WTC11 (cell line): ENCODE measurements at regions not wholly inside any gene's neighbourhood (a gene's known extent, or its start where the extent isn't known, plus 50 kb on each side); places are given as distances from the start of the nearest gene placed in this dataset.

Experiments used
- ATAC-seq: fragments of 200-7000 bp; cut with Tn5 transposase; 2 replicates; pipeline ENCODE4 v1.10.0; 2021; ENCODE audit warnings: mild to moderate bottlenecking, moderate library complexity
- CTCF ChIA-PET: fragments of 300-600 bp; sonication (Branson Sonifier 250); formaldehyde crosslinking; loops from one replicate; lab custom pipeline; 2021; ENCODE audit warnings: antibody characterized with exemption; lab: Charles Lee
- POLR2A ChIA-PET: fragments of 350-600 bp; sonication (Branson Sonifier 250); formaldehyde crosslinking; loops from one replicate; lab custom pipeline; 2021; ENCODE audit warnings: antibody characterized with exemption; lab: Charles Lee
- DNase-seq: peaks from one replicate; pipeline ENCODE4 v3.0.0; 2021; ENCODE audit warnings: low spot score
- H3K27ac Mint-ChIP-seq: 2 replicates; pipeline ENCODE4 v1.8.0; 2021; ENCODE audit warnings: mixed read lengths
- H3K27me3 Mint-ChIP-seq: 2 replicates; pipeline ENCODE4 v1.8.0; 2021; ENCODE audit warnings: low read depth, mild to moderate bottlenecking, moderate library complexity, mixed read lengths
- H3K36me3 Mint-ChIP-seq: 2 replicates; pipeline ENCODE4 v1.8.0; 2021; ENCODE audit warnings: mixed read lengths
- H3K4me1 Mint-ChIP-seq: 2 replicates; pipeline ENCODE4 v1.8.0; 2022; ENCODE audit warnings: mixed read lengths
- H3K4me3 Mint-ChIP-seq: 2 replicates; pipeline ENCODE4 v1.8.0; 2021; ENCODE audit warnings: mild to moderate bottlenecking, moderate library complexity, mixed read lengths
- H3K9me3 Mint-ChIP-seq: 2 replicates; pipeline ENCODE4 v1.8.0; 2021; ENCODE audit warnings: mixed read lengths
- ATF6 ChIP-seq: sonication (generic); formaldehyde crosslinking; IDR thresholded peaks from 2 replicates; pipeline ENCODE4 v1.8.1; 2023; ENCODE audit warnings: mild to moderate bottlenecking, missing genetic modification reagents
- ESRRA ChIP-seq: sonication (generic); formaldehyde crosslinking; IDR thresholded peaks from 2 replicates; pipeline ENCODE4 v1.8.1; 2022; ENCODE audit warnings: mild to moderate bottlenecking, missing genetic modification reagents, borderline replicate concordance
- ETV6 ChIP-seq: sonication (generic); formaldehyde crosslinking; IDR thresholded peaks from 2 replicates; pipeline ENCODE4 v1.8.1; 2022; ENCODE audit warnings: mild to moderate bottlenecking, missing genetic modification reagents
- FOXJ3 ChIP-seq: sonication (generic); formaldehyde crosslinking; IDR thresholded peaks from 2 replicates; pipeline ENCODE4 v1.9.0; 2021; ENCODE audit warnings: missing genetic modification reagents, mild to moderate bottlenecking, borderline replicate concordance
- IRF2 ChIP-seq: sonication (generic); formaldehyde crosslinking; IDR thresholded peaks from 2 replicates; pipeline ENCODE4 v1.8.0; 2022; ENCODE audit warnings: low read depth, missing genetic modification reagents, borderline replicate concordance
- JAZF1 ChIP-seq: fragments of 250-450 bp; sonication (Bioruptor Pico); IDR thresholded peaks from 2 replicates; pipeline ENCODE4 v1.9.0; 2021; ENCODE audit warnings: moderate library complexity, mild to moderate bottlenecking, inconsistent platforms
- KAT7 ChIP-seq: sonication (generic); formaldehyde crosslinking; IDR thresholded peaks from 2 replicates; pipeline ENCODE4 v1.8.1; 2023; ENCODE audit warnings: missing genetic modification reagents, mild to moderate bottlenecking, borderline replicate concordance
- NFE2L1 ChIP-seq: sonication (generic); formaldehyde crosslinking; IDR thresholded peaks from 2 replicates; pipeline ENCODE4 v1.8.1; 2023; ENCODE audit warnings: missing genetic modification reagents
- NFYB ChIP-seq: sonication (generic); formaldehyde crosslinking; conservative IDR thresholded peaks from 2 replicates; pipeline ENCODE4 v1.8.0; 2022; ENCODE audit warnings: low read depth, missing genetic modification reagents
- ZBTB43 ChIP-seq: sonication (generic); formaldehyde crosslinking; IDR thresholded peaks from 2 replicates; pipeline ENCODE4 v1.8.1; 2023; ENCODE audit warnings: mild to moderate bottlenecking, missing genetic modification reagents
- ZNF232 ChIP-seq: sonication (generic); formaldehyde crosslinking; IDR thresholded peaks from 2 replicates; pipeline ENCODE4 v1.8.0; 2022; ENCODE audit warnings: mild to moderate bottlenecking, missing genetic modification reagents
- ZNF425 ChIP-seq: fragments of 250-450 bp; sonication (Bioruptor Pico); conservative IDR thresholded peaks from 2 replicates; pipeline ENCODE4 v1.9.0; 2021; ENCODE audit warnings: mild to moderate bottlenecking
- ZNF671 ChIP-seq: fragments of 250-450 bp; sonication (Bioruptor Pico); IDR thresholded peaks from 2 replicates; pipeline ENCODE4 v1.8.0; 2021; ENCODE audit warnings: mild to moderate bottlenecking
- TF ChIP-seq, protein P1 (sequence below): sonication (generic); formaldehyde crosslinking; IDR thresholded peaks from 2 replicates; pipeline ENCODE4 v1.8.1; 2022; ENCODE audit warnings: missing genetic modification reagents, borderline replicate concordance
- TF ChIP-seq, protein P2 (sequence below): sonication (generic); formaldehyde crosslinking; IDR thresholded peaks from 2 replicates; pipeline ENCODE4 v1.8.0; 2022; ENCODE audit warnings: mild to moderate bottlenecking, missing genetic modification reagents

GRCh38 chr5:71922584-71923106 lies 184.6 kb upstream of the MAP1B start (continued):
- TF ChIP-seq ETV6 (CRISPR knock-in tag), result no peak
- no peak for TF ChIP-seq ATF6 (CRISPR knock-in tag)
- TF ChIP-seq, protein P1, sequence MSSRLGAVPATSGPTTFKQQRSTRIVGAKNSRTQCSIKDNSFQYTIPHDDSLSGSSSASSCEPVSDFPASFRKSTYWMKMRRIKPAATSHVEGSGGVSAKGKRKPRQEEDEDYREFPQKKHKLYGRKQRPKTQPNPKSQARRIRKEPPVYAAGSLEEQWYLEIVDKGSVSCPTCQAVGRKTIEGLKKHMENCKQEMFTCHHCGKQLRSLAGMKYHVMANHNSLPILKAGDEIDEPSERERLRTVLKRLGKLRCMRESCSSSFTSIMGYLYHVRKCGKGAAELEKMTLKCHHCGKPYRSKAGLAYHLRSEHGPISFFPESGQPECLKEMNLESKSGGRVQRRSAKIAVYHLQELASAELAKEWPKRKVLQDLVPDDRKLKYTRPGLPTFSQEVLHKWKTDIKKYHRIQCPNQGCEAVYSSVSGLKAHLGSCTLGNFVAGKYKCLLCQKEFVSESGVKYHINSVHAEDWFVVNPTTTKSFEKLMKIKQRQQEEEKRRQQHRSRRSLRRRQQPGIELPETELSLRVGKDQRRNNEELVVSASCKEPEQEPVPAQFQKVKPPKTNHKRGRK (CRISPR knock-in tag), result no peak

GRCh38 chr5:71923755-71924154 lies 183.5 kb upstream of the MAP1B start:
- H3K27me3 Mint-ChIP-seq, result no peaks in the 10 kb centered on the region
- H3K4me3 Mint-ChIP-seq, result no peak overlapping the region
- no peak overlapping the region for H3K27ac Mint-ChIP-seq
- no peaks in the 10 kb centered on the region for H3K36me3 Mint-ChIP-seq
- peaks cover 6% of the 10 kb centered on the region for H3K4me1 Mint-ChIP-seq
- POLR2A ChIA-PET, result no interaction called here
- ATAC-seq, result no peak
- no peak for DNase-seq
- CTCF ChIA-PET, result no interaction called here
- peaks cover 27% of the 10 kb centered on the region for H3K9me3 Mint-ChIP-seq
- TF ChIP-seq ZNF671 (CRISPR knock-in tag), result no peak
- TF ChIP-seq, protein P2, sequence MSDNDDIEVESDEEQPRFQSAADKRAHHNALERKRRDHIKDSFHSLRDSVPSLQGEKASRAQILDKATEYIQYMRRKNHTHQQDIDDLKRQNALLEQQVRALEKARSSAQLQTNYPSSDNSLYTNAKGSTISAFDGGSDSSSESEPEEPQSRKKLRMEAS (CRISPR knock-in tag), result no peak
- TF ChIP-seq, all 79 proteins: peak for 0

- ChIA-PET POLR2A (no interaction called here), CTCF (no interaction called here)
- no peak for DNase-seq
- no peak for TF ChIP-seq FOXJ3 (CRISPR knock-in tag)
- no peak for TF ChIP-seq ESRRA (CRISPR knock-in tag)
- no peak for TF ChIP-seq KAT7 (CRISPR knock-in tag)
- no peak for TF ChIP-seq ZNF232 (CRISPR knock-in tag)
- TF ChIP-seq ZNF425, result no peak
- TF ChIP-seq IRF2 (CRISPR knock-in tag), result no peak
- TF ChIP-seq ZBTB43 (CRISPR knock-in tag), result no peak
- no peak for TF ChIP-seq NFYB (CRISPR knock-in tag)
- no peak for TF ChIP-seq NFE2L1
- TF ChIP-seq, protein P1 (CRISPR knock-in tag), result no peak
- no peak for TF ChIP-seq JAZF1
- H3K9me3 Mint-ChIP-seq, result peaks cover 27% of the 10 kb centered on the region
- H3K27me3 Mint-ChIP-seq, result no peaks in the 10 kb centered on the region
- no peak overlapping the region for H3K4me3 Mint-ChIP-seq
- no peak overlapping the region for H3K27ac Mint-ChIP-seq
- ATAC-seq, result no peak
- H3K36me3 Mint-ChIP-seq, result no peaks in the 10 kb centered on the region
- H3K4me1 Mint-ChIP-seq, result peaks cover 10% of the 10 kb centered on the region
These were observed 182.9 kb upstream of the MAP1B start for GRCh38 chr5:71924325-71924724.
